ENCODE measurements at regions not wholly inside any gene's neighbourhood (a gene's known extent, or its start where the extent isn't known, plus 50 kb on each side); places are given as distances from the start of the nearest gene placed in this dataset.

GRCh38 chr15:39443659-39444219 lies 137.1 kb upstream of the THBS1 start:
- TF ChIP-seq ZNF274 (IDR thresholded peaks at IDR 0.05; ENCODE audit: low read depth, low read length) = no peak
- H3K4me3 ChIP-seq (ENCODE audit: low read length) = no peak overlapping the region

- H3K4me3 ChIP-seq (ENCODE audit: low read length) = no peak overlapping the region
- TF ChIP-seq ZNF274 (IDR thresholded peaks at IDR 0.05; ENCODE audit: low read depth, low read length) = no peak
Measured at GRCh38 chr15:39444735-39445470, 136.0 kb upstream of the THBS1 start.

GRCh38 chr15:39445931-39446330 lies 134.9 kb upstream of the THBS1 start:
- no peak for TF ChIP-seq ZNF274 (IDR thresholded peaks at IDR 0.05; ENCODE audit: low read depth, low read length)
- no peak overlapping the region for H3K4me3 ChIP-seq (ENCODE audit: low read length)

- no peak overlapping the region for H3K4me3 ChIP-seq (ENCODE audit: low read length)
- no peak for TF ChIP-seq ZNF274 (IDR thresholded peaks at IDR 0.05; ENCODE audit: low read depth, low read length)
Measured at GRCh38 chr15:39447346-39447745, 133.5 kb upstream of the THBS1 start.

GRCh38 chr15:39447881-39448280 lies 133.0 kb upstream of the THBS1 start:
- TF ChIP-seq ZNF274 (IDR thresholded peaks at IDR 0.05; ENCODE audit: low read depth, low read length) = no peak
- H3K4me3 ChIP-seq (ENCODE audit: low read length) = no peak overlapping the region

- H3K4me3 ChIP-seq (ENCODE audit: low read length) = no peak overlapping the region
- TF ChIP-seq ZNF274 (IDR thresholded peaks at IDR 0.05; ENCODE audit: low read depth, low read length) = no peak
Measured at GRCh38 chr15:39448409-39448808, 132.5 kb upstream of the THBS1 start.

- no peak for TF ChIP-seq ZNF274 (IDR thresholded peaks at IDR 0.05; ENCODE audit: low read depth, low read length)
- H3K4me3 ChIP-seq (ENCODE audit: low read length) = no peak overlapping the region
Measured at GRCh38 chr15:39451121-39451688, 129.7 kb upstream of the THBS1 start.

- no peak for TF ChIP-seq ZNF274 (IDR thresholded peaks at IDR 0.05; ENCODE audit: low read depth, low read length)
- H3K4me3 ChIP-seq (ENCODE audit: low read length) = no peak overlapping the region
Measured at GRCh38 chr15:39451871-39452270, 129.0 kb upstream of the THBS1 start.

GRCh38 chr15:39453620-39454019 lies 127.3 kb upstream of the THBS1 start:
- TF ChIP-seq ZNF274 (IDR thresholded peaks at IDR 0.05; ENCODE audit: low read depth, low read length) = no peak
- no peak overlapping the region for H3K4me3 ChIP-seq (ENCODE audit: low read length)

- H3K4me3 ChIP-seq (ENCODE audit: low read length) = no peak overlapping the region
- no peak for TF ChIP-seq ZNF274 (IDR thresholded peaks at IDR 0.05; ENCODE audit: low read depth, low read length)
Measured at GRCh38 chr15:39454189-39454986, 126.5 kb upstream of the THBS1 start.

GRCh38 chr15:39455471-39455991 lies 125.3 kb upstream of the THBS1 start:
- no peak overlapping the region for H3K4me3 ChIP-seq (ENCODE audit: low read length)
- no peak for TF ChIP-seq ZNF274 (IDR thresholded peaks at IDR 0.05; ENCODE audit: low read depth, low read length)

- H3K4me3 ChIP-seq (ENCODE audit: low read length) = no peak overlapping the region
- no peak for TF ChIP-seq ZNF274 (IDR thresholded peaks at IDR 0.05; ENCODE audit: low read depth, low read length)
Measured at GRCh38 chr15:39456159-39456558, 124.7 kb upstream of the THBS1 start.

GRCh38 chr15:39456582-39457330 lies 124.1 kb upstream of the THBS1 start:
- no peak for TF ChIP-seq ZNF274 (IDR thresholded peaks at IDR 0.05; ENCODE audit: low read depth, low read length)

GRCh38 chr15:39458131-39458530 lies 122.7 kb upstream of the THBS1 start:
- no peak for TF ChIP-seq ZNF274 (IDR thresholded peaks at IDR 0.05; ENCODE audit: low read depth, low read length)
- H3K4me3 ChIP-seq (ENCODE audit: low read length) = no peak overlapping the region

More at GRCh38 chr15:39456582-39457330, 124.1 kb upstream of the THBS1 start:
- H3K4me3 ChIP-seq (ENCODE audit: low read length) = no peak overlapping the region
